ENCODE measurements at regions not wholly inside any gene's neighbourhood (a gene's known extent, or its start where the extent isn't known, plus 50 kb on each side); places are given as distances from the start of the nearest gene placed in this dataset.

DNA sequence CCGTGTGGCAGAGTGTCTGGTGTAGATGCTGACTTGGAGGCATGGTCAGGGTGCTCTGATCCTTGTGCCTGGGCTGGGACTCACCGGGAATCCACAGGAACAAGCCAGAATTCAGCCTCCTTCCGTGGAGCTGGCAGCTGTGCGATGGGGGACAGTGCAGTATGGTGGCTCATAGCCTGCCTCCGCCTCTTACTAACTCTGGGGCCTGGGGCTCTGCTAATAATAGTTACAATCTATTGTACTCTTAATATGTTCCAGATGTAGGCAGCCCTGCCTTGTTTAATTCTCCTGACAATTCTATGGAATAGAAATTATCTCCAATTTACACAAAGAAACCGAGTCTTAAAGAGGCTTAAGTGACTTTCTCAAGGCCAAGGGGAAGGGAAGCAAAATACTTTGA, 77.6 kb downstream of the PCDH1 start:
- TF ChIP-seq GATA3 (IDR thresholded peaks at IDR 0.05; ENCODE audit: low read depth, low read length): no peak
- peak; percentile 57 for TF ChIP-seq GATA2 (IDR thresholded peaks at IDR 0.05; ENCODE audit: low read depth, low read length)

DNA sequence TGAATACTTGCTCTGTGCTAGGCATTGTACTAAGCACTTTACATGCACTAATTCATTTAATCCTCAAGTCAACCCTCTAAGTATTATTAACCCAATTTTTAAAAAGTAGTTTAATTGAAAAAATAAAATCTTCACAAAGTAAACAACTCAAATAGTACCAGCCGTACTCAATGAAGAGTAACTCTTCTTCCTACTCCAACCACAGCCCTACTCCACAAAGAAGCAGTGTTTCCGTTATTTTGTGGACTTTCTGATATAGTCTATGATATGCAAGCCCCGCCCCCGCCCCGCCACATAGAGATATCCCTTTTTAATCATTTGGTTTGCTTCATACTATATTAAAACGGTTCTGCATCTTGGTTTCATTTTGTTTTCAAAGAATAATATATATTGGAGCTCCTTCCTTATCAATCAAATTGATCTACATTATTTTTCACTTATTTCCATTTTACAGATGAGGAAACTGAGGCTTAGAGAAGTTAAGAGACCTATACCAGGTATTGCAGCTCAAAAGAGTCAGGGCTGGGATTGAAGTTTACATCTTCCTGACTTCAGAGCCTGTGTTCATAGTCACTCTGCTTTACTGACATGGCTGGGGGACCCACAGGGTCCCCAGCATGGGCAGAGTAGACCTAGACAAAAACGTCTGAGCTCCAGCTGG, 78.6 kb downstream of the PCDH1 start:
- no peak for TF ChIP-seq GATA2 (IDR thresholded peaks at IDR 0.05; ENCODE audit: low read depth, low read length)
- TF ChIP-seq GATA3 (IDR thresholded peaks at IDR 0.05; ENCODE audit: low read depth, low read length): no peak

DNA sequence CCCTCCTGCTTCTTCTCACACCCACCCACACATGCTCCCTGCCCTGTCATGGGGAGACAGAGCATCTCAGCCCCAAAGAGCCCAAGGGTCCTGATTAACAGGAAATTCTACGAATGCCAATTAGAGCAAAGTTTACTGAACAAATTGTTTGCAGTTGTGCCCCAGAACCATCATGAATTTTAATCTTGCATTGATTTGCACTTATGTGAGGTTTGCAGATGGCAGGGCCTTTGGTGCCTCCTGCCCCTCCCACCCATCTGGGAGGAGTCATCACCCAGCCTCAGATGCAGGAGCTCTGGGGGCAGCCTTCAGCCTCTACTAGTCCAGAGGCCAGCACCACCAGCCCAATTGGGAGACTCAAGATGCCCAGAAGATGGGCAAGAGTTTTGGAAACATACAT, 80.8 kb downstream of the PCDH1 start:
- no peak for TF ChIP-seq GATA3 (IDR thresholded peaks at IDR 0.05; ENCODE audit: low read depth, low read length)
- TF ChIP-seq GATA2 (IDR thresholded peaks at IDR 0.05; ENCODE audit: low read depth, low read length): no peak

DNA sequence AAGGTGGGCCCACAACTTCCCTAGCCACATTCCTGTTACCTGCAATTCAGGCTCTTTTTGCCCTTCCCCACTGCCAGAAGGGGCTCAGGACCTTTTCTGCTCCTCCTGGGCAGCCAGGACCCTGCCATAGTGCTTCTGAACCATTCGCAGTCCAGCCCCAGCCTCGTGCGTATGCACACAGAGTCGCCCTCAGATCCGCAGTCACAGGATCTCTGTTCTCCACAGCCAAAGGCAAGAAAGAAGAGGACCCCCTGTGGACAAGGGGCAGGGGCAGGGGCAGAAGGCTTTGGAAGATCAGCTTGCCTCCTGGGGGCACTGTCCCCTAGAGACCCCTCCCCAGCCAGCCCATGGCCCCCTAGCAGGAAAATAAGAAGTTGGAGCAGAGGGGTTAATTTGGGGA, 82.8 kb downstream of the PCDH1 start:
- TF ChIP-seq GATA3 (IDR thresholded peaks at IDR 0.05; ENCODE audit: low read depth, low read length) (no peak), GATA2 (IDR thresholded peaks at IDR 0.05; ENCODE audit: low read depth, low read length) (no peak)

DNA sequence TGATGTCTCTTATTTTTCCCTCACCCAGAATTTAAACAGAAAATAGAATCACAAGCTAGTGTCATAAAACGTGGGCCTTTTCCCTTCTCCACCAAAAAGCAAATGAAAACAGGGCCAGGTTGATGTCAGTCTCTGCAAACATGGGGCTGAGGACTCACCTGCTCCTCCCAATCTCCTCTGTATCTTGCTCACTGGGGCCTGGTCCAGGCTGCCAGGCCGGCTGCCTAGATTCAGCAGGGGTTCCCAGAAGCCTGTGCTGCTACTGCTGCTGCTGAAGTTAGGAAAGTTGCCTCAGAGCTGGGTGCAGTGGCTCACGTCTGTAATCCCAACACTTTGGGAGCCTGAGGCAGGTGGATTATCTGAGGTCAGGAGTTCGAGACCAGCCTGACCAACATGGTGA, 84.3 kb downstream of the PCDH1 start:
- TF ChIP-seq GATA3 (IDR thresholded peaks at IDR 0.05; ENCODE audit: low read depth, low read length) (no peak), GATA2 (IDR thresholded peaks at IDR 0.05; ENCODE audit: low read depth, low read length) (no peak)

DNA sequence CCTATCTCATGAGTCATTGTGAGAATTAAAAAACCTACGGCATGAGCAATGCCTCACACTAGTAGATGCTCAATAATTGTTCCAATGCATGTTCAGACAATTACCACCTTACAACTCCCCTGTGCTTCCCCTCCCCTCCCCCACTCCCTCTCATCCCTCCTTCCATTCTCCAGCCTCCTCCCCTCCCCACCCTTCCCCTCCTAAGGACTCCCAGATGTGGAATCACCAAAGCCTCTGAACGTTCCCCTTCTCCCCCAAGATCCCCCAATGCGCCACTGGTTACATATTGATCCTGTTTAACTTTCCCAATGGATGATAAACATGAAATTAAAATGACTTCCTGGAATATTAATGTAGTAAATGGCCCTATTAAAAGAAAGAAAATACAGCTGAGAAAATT, 84.8 kb downstream of the PCDH1 start:
- TF ChIP-seq GATA2 (IDR thresholded peaks at IDR 0.05; ENCODE audit: low read depth, low read length) (no peak), GATA3 (IDR thresholded peaks at IDR 0.05; ENCODE audit: low read depth, low read length) (no peak)

DNA sequence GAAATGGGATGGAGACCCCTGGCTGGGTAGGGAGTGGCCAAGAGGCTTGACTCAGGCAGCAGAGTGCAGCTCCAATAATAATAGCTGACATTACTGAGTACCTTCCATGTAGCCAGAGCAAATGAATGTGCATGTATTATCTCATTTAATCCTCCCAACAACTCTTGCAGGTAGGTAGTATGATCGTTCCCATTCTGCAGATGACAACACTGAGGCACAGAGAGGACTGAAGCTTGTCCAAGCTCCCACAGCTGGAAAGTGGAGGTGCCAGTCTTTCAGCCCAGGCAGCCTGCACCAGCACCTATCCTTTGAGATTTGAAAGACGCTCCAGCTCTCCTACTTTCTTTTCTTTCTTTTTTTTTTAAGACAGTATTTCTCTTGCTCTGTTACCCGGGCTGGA, 87.6 kb downstream of the PCDH1 start:
- TF ChIP-seq GATA3 (IDR thresholded peaks at IDR 0.05; ENCODE audit: low read depth, low read length): no peak
- no peak for TF ChIP-seq GATA2 (IDR thresholded peaks at IDR 0.05; ENCODE audit: low read depth, low read length)

DNA sequence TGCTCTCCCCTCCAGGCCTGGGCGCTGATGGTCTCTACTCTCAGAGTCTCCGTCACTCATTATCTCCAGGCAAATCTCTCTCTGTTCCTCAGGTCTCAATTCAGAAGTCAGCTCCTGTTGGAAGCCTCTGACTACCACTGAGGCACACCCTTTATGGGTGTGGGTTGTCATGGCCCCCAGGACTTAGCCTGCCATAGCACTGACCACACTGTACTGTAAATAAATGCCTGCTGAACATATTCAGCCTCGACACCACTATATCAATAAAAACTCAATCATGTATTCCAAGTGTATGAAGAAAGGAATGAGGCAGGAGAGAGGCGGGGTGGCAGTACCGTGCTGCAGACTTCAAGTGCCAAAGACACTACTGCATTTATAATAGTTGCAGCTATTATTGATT, 88.9 kb downstream of the PCDH1 start:
- 0 out of 2 replicates have a peak, but pooled peaks have one; percentile 17 for TF ChIP-seq GATA2 (IDR thresholded peaks at IDR 0.05; ENCODE audit: low read depth, low read length)
- no peak for TF ChIP-seq GATA3 (IDR thresholded peaks at IDR 0.05; ENCODE audit: low read depth, low read length)

DNA sequence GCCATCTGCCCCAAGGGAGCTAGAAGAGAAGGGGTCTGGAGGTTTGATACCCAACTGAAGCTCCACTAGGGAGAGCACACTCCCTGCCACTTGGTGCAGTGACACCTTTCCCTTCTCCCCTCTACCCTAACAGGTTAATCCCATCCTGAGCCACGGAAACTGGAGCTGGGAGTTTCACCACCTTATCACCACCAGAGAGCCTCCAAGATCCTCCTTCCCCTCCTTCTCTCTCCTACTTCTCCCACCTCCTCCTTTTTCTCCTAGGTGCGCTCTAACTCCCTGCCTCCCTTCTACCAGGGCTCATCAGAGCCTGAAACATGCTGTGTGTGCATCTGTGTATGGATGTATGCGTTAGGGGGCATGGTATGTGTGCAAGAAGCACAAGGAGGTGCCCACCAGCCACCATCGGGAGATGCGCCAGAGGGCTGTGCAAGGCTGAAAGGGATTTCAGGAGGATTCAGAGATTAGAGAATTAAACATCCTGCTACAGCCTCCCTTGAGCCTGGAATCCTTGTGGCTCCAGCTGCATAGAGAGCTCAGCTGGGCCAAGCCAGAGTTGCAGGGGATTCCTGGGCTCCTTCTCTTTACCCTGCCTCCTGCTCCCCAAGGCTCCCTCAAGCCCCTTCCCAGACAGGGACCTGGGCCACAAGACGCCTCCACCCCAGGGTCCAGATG, 89.8 kb downstream of the PCDH1 start:
- TF ChIP-seq GATA3 (IDR thresholded peaks at IDR 0.05; ENCODE audit: low read depth, low read length) (no peak), GATA2 (IDR thresholded peaks at IDR 0.05; ENCODE audit: low read depth, low read length) (no peak)

DNA sequence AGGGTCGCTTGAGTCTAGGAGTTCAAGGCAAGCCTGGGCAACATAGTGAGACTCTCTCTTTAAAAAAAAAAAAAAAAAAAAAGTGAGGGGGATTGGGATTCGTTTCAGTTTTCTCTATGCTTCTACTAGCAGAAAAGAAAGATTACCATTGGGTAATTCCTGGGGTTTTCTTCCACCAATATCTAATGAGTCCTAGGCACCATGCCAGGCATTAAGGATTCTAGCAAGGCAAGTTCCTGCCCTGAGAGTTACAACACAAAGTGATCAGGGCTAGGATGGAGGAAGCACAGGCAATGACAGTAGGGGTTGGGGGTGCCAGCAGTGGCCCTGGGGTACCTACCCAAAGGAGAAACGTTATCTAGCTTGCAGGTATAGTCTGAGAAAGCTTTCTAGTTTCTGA, 90.8 kb downstream of the PCDH1 start:
- TF ChIP-seq GATA2 (IDR thresholded peaks at IDR 0.05; ENCODE audit: low read depth, low read length) (no peak), GATA3 (IDR thresholded peaks at IDR 0.05; ENCODE audit: low read depth, low read length) (no peak)

DNA sequence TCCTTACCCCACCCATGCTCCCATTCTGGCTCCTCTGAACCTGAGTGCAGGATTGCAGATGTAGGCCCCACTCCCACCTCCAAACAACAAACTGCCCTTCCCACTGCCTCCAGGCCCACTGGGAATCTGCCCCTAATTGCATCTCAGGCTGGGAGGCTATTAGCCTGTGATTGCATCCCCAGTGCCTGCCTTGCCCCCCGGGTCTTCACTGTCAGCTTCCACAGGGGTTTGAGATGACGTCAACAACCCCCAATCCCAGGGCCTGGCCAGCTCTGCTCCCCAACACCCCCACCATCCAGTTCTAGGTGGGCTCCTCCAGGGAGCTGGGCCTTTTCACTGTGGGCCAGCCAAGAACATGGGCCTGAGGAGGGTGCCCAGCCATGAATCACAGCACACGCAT, 91.5 kb downstream of the PCDH1 start:
- TF ChIP-seq GATA3 (IDR thresholded peaks at IDR 0.05; ENCODE audit: low read depth, low read length) (no peak), GATA2 (IDR thresholded peaks at IDR 0.05; ENCODE audit: low read depth, low read length) (no peak)

DNA sequence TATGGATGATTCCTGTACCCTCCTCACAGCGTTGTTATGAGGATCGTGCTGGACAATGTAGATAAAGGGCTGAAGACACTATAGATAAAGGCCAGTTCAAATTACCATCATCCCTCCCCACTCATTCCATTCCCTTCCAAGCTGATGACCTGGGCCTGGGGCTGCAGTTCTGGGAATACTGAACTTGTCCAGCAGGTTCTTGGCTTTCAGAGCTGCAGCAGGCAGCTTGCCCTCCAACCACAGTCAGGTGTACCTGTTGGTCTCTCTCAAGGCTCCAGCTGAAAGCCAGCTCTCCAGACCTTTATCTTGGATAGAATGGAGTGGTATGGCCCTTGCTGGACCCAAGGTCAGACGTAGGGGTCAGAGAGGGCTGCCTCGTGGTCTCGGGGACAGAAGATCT, 92.5 kb downstream of the PCDH1 start:
- TF ChIP-seq GATA3 (IDR thresholded peaks at IDR 0.05; ENCODE audit: low read depth, low read length) (no peak), GATA2 (IDR thresholded peaks at IDR 0.05; ENCODE audit: low read depth, low read length) (no peak)

DNA sequence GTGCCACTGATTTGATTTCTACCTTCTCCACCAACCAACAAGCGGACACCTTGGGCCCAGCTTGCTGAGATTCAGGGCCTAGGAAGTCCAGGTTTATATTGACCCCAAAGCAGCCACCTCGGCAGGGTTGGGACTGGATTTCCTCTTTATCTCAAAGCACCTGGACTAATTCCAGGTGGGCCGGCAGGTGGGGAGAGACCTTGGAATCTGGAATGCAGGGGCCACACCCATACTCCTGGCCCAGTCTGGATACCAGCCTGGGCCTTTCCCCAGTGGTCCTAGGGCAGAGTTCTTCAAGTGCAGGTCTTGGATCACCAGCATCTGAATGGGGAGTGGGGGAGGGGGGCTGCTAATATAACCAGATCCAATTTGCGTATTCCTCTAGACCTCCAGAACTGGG, 93.1 kb downstream of the PCDH1 start:
- TF ChIP-seq GATA3 (IDR thresholded peaks at IDR 0.05; ENCODE audit: low read depth, low read length): no peak
- no peak for TF ChIP-seq GATA2 (IDR thresholded peaks at IDR 0.05; ENCODE audit: low read depth, low read length)

DNA sequence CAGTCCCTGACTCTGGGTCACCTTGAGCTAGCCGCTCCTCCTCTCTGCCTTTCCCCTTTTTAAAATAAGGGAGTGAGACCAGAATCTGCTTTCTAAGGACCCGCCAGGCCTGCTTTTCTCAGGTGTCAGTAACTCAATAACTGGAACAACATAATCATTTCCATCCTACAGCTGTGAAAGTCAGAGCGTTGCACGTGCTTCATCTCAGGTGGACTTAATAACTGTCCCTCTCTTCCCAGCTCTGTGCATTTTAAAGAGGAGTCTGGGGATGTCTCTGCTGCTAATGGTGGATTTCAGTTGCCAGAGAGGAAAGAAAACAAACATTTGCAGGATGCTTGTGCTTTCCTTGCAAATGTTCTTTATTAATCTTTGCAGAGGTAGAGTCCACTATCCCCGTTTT, 93.7 kb downstream of the PCDH1 start:
- no peak for TF ChIP-seq GATA3 (IDR thresholded peaks at IDR 0.05; ENCODE audit: low read depth, low read length)
- no peak for TF ChIP-seq GATA2 (IDR thresholded peaks at IDR 0.05; ENCODE audit: low read depth, low read length)

DNA sequence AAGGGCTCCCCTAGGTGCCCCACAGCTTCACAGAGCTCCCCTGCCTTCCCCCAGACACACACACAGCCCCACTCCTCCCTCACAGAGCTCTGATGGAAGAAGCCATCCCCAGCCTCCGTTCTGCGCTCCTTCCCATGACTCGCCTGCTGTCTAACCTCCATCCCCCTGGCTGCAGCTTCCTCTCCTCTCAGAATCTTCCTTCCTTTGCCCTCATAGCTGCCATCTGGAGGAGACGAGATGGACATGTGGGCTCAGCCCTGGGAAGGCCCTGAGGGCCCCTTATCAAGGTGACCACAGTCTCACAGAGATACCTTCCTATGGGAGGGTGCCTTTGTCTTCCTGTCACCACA, 94.3 kb downstream of the PCDH1 start:
- TF ChIP-seq GATA2 (IDR thresholded peaks at IDR 0.05; ENCODE audit: low read depth, low read length): no peak
- TF ChIP-seq GATA3 (IDR thresholded peaks at IDR 0.05; ENCODE audit: low read depth, low read length): no peak

Data from SH-SY5Y (cell line).